ENCODE measurements at regions not wholly inside any gene's neighbourhood (a gene's known extent, or its start where the extent isn't known, plus 50 kb on each side); places are given as distances from the start of the nearest gene placed in this dataset.
A peak's percentile ranks its signal among the peaks of the same experiment; 100 is the strongest.
"Not testable (repeated sequence)": the region's sequence is repeated elsewhere in the genome, so short reads cannot be mapped to it uniquely, and the experiment has no call there.

GRCh38 chr14:36465178-36465577 lies 54.9 kb downstream of the NKX2-1 start:
- DNase-seq = no peak

- no peak for DNase-seq
Observed at GRCh38 chr14:36462890-36463289, 57.1 kb downstream of the NKX2-1 start.

- DNase-seq = no peak
Observed at GRCh38 chr14:36455241-36455627, 64.8 kb downstream of the NKX2-1 start.

- no peak for DNase-seq
Observed at GRCh38 chr14:36454599-36455240, 65.3 kb downstream of the NKX2-1 start.

- DNase-seq = no peak
Observed at GRCh38 chr14:36452860-36453259, 67.2 kb downstream of the NKX2-1 start.

- no peak for DNase-seq
Observed at GRCh38 chr14:36451310-36452065, 68.5 kb downstream of the NKX2-1 start.

- peak; percentile 1 for DNase-seq
Observed at GRCh38 chr14:36450550-36450949, 69.5 kb downstream of the NKX2-1 start.

GRCh38 chr14:36449903-36450302 lies 70.1 kb downstream of the NKX2-1 start:
- no peak for DNase-seq

GRCh38 chr14:36443374-36443773 lies 76.7 kb downstream of the NKX2-1 start:
- no peak for DNase-seq

GRCh38 chr14:36442824-36443241 lies 77.2 kb downstream of the NKX2-1 start:
- no peak for DNase-seq

- DNase-seq = no peak
Observed at GRCh38 chr14:36441283-36441682, 78.7 kb downstream of the NKX2-1 start.

GRCh38 chr14:36439766-36440165 lies 80.3 kb downstream of the NKX2-1 start:
- no peak for DNase-seq

GRCh38 chr14:36438883-36439282 lies 81.1 kb downstream of the NKX2-1 start:
- DNase-seq = no peak

GRCh38 chr14:36430662-36431084 lies 89.4 kb downstream of the NKX2-1 start:
- DNase-seq = no peak

GRCh38 chr14:36430169-36430568 lies 89.9 kb downstream of the NKX2-1 start:
- DNase-seq = no peak

GRCh38 chr14:36429692-36430091 lies 90.3 kb downstream of the NKX2-1 start:
- DNase-seq = no peak

- DNase-seq = no peak
Observed at GRCh38 chr14:36428350-36428749, 91.7 kb downstream of the NKX2-1 start.

GRCh38 chr14:36426836-36427235 lies 93.2 kb downstream of the NKX2-1 start:
- DNase-seq = no peak

GRCh38 chr14:36426113-36426512 lies 93.9 kb downstream of the NKX2-1 start:
- no peak for DNase-seq

GRCh38 chr14:36424478-36425102 lies 95.4 kb downstream of the NKX2-1 start:
- DNase-seq = no peak

- DNase-seq = no peak
Observed at GRCh38 chr14:36423430-36423829, 96.6 kb downstream of the NKX2-1 start.

- DNase-seq = no peak
Observed at GRCh38 chr14:36420149-36420687, 99.8 kb upstream of the MBIP start.

GRCh38 chr14:36418937-36419336 lies 98.5 kb upstream of the MBIP start:
- DNase-seq = no peak

- DNase-seq = not testable (repeated sequence)
Observed at GRCh38 chr14:36411951-36412350, 91.5 kb upstream of the MBIP start.

Measured in hematopoietic multipotent progenitor cell treated with erythropoietin and hydrocortisone succinate and interleukin-3 and kit ligand, for 4 days (in vitro differentiated cells).